HG03280 (cell line): ENCODE measurements at regions not wholly inside any gene's neighbourhood (a gene's known extent, or its start where the extent isn't known, plus 50 kb on each side); places are given as distances from the start of the nearest gene placed in this dataset.
"Not testable (repeated sequence)": the region's sequence is repeated elsewhere in the genome, so short reads cannot be mapped to it uniquely, and the experiment has no call there.

Source experiments
- ATAC-seq: cut with Tn5 transposase; IDR thresholded peaks from one replicate; pipeline ENCODE4 v1.9.1; 2021; ENCODE audit warnings: mild to moderate bottlenecking, moderate library complexity; ENCODE audit not compliant: unreplicated experiment

DNA sequence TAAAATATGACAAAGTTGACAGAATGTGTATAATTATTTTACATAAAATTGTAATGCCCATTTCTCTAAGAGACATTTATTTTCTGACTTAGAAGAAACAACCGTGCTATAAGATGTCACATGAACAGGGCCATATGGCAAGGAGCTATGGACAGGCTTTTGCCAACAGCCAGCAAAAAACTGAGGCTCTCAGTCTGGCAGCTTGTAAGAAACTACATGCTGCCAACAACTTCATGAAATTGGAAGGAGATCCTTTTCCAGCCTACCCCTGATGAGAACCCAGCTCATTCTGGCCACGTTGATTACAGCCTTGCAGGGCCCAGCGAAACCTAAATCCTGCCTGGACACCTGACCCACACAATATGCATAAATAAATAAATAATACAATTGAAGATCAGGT, 250.3 kb upstream of the ARSJ start:
- no peak for ATAC-seq

DNA sequence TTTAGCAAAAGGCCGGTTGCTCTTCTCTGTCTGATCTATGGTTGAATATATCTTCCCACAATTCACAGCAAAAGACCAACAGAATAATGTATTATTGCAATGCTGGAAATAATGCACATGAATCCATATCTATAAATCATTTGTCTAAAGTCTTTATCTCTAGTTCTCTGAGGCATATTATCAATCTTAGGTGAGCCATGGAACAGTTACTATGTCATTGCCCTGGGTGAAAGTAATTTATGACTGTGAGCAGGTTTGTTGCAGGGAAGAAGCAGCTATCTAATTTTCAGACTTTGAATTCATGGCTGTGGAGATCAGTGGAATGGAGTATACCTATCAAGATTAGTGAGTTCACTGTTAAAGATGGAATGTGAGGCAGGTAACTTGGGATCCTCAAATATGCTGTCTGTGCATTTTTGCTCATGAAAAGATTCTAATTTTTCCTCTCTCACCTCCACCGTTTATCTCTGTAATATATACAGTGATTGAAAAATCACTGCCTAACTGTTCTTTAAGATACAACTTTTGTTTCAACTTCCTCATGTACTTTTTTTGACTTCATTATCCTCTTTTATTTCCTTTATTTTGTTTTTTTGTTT, 256.8 kb upstream of the ARSJ start:
- ATAC-seq: no peak

DNA sequence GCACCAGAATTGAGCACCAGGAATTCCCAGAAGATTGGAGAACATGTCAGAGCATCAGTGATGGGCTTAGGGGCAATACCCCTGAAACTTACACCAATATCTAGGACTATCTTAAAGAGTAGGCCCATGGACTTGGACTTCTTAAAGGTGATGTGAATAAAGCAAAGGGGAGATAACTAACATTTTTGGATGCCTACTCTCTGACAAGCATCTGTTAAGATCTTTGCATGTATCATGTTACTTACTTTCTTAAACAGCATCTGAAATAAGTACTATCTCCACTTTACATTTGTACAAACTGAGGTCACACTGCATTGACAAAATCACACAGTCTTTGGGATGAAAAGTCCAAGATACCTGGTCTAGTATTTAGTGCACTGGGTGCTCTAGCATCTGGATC, 258.6 kb upstream of the ARSJ start:
- no peak for ATAC-seq

DNA sequence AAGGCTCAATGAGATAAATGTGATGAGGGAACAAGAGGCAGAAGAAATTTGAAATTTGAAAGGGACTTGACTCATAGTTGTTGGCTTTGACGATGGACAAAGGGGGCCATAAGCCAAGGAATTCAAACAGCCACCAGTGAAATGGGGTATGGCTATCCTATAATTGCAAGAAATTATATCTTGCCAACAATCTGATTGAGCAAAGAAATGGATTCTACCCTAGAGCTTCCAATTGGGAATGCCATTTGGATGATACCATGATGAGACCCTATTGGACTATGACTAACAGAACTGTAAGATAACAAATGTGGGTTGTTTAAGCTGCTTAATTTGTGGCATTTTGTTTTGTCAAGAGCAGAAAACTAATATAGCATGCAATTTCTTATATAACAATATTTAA, 270.1 kb upstream of the ARSJ start:
- no peak for ATAC-seq

DNA sequence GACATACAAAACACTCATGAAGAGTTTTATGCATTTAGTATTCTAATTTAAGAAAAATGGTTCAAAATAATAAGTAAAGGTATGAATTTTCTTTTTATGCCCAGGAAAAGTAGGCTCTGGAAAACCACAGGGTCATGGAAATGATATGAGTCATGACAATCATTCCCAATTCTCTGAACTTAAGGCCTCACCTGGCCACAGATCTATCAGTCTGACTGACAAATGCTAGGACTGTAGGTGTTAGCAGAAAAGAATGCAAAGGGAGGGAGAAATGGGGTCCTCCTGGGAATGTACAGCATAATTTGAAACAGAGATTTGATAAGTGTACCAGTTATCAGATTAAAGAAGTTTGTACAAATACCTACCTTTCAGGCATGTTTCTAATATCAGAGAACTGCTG, 270.5 kb upstream of the ARSJ start:
- no peak for ATAC-seq

DNA sequence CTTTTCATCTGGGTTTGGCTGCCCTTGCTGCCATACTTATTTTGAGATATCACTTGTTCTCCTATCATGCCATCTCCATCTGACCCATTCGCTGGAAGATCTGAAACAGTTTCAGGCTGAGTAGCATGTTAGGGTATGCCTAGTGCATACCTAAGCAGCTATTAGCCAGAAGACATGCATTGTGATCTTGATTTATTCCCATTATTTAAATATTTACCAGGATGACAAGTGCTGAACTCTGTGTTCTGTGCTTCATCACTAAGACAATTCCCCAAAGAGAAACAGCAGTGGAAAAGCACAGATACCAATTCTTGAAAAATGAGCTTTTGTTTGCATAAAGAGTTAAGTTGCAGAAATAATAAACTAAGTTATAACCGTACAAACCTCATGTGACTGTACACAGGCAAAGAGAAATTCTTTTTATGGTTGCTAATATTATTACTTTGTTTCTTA, 271.0 kb upstream of the ARSJ start:
- ATAC-seq: no peak

DNA sequence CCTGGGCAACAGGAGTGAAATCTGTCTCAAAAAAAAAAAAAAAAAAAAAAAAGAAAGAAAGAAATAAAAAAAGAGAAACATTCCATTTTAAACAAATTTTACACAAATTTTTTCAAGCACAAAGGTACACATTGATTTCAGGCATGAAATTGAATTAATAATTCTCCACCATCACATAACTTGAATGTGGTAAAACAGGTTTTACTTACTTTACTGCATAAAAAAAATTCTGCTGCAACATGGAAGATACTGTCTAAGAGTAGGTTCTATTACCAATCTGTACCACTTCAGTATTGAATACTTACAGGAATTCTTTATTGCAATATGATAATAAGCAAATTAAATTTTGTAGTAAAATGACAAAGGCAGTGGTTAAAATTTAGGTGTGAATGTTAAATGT, 271.6 kb upstream of the ARSJ start:
- no peak for ATAC-seq

DNA sequence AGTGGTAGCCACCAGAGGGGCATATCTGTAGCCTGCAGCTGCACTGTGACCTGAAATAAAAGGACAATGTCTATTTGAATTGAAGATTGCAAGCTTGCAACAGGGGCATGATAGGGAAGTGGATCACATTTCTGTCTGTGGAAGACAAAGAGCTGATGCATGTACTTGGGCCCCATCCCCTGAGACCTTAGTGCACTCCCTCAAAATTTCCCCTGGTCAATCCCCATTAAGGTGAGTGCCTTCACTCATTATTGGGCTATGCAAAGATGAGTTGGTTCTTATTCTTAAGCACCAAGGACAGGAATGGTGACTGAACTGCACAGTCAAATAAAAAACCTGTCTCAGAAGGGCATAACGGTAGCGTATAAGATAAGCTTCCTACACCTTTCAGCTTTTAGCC, 273.1 kb upstream of the ARSJ start:
- no peak for ATAC-seq

DNA sequence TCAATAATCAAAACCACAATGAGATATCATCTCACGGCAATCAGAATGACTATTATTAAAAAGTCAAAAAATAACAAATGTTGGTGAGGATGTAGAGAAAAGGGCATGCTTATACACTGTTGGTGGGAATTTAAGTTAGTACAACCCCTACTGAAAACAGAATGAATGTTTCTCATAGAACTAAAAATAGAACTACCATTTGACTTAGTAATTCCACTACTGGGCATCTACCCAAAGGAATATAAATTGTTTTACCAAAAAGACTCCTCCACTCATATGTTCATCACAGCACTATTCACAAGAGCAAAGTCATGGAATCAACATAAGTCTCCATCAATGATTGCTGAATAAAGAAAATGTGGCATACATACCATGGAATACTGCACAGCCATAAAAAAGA, 278.1 kb upstream of the ARSJ start:
- no peak for ATAC-seq

DNA sequence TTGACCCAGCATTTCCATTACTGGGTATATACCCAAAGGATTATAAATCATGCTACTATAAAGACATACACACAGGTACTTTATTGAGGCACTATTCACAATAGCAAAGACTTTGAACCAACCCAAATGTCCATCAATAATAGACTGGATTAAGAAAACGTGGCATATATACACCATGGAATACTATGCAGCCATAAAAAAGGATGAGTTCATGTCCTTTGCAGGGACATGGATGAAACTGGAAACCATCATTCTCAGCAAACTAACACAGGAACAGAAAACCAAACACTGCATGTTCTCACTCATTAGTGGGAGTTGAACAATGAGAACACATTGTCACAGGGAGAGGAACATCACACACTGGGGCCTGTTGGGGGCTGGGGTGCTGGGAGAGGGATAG, 283.0 kb upstream of the ARSJ start:
- ATAC-seq: not testable (repeated sequence)

DNA sequence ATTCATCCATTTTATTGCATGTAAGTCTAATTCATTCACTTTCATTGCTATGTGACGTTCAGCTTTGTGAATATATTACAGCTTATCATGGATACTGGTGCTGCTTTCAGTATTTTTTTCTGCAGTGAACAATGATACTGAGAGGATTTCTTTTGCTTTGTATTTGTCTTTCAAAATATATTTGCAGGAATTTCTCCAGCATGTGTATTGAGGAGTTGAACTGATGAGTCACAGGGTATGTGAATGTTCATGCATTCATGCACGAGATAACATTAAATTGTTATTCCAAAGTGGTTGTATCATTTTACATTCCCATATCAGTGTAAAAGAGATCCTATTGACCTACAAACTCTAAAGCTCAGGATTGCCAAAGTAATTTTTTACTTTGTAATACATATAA, 283.8 kb upstream of the ARSJ start:
- ATAC-seq: no peak

DNA sequence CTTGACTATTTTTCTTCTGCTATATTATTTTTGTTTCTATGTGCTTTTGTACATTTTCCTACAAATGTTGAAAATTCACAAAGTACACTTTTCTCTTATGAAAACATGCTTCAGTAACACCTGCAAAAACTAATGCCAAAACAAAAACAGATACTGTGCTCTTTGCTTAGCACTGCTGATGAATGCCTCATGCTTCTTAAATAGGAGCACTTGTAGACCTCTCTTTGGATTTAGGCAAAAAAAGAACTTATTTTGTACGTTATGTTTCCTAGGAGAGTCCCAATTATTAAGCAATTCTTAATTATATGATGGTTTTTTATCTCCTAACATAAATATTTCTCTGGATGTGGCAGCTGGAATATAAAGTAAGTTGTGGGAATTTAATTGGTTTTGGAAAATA, 285.0 kb upstream of the ARSJ start:
- ATAC-seq: no peak

DNA sequence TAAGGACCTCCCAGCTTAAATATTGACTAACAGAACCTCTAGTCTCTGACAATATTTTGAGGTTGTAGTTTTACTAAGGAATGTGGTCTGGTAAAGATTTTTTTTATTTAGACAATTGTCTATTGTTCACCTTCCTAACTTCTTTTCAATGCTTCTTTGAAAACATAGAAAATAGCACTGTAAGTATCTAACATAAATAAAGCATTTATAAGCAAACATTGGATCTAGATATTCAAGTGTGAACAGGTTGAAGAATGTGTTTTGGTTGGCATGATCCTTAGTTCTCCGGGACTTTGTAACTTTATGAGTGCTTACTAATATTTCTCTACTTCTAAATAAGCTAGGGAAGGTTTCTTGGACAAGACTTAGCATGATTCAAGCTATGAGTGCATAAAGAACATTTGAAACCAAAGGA, 285.4 kb upstream of the ARSJ start:
- no peak for ATAC-seq

DNA sequence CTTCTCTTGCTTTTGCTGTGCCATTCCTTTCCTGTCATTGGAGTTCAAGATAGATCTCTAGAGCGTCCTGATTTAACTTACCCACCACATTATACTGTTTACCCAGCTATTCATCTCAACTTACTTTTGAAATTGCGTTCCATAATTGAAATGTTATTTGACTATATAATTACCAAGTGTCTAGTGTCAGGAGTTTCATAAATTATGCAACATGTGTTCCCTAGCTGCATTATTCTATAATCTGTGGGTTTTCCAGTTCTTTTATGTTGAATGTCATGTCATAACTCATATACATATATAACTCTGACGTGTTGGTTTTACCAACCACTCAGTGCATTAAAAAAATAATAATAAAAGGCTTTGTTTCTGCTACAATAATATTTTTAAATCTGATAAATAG, 285.9 kb upstream of the ARSJ start:
- no peak for ATAC-seq

DNA sequence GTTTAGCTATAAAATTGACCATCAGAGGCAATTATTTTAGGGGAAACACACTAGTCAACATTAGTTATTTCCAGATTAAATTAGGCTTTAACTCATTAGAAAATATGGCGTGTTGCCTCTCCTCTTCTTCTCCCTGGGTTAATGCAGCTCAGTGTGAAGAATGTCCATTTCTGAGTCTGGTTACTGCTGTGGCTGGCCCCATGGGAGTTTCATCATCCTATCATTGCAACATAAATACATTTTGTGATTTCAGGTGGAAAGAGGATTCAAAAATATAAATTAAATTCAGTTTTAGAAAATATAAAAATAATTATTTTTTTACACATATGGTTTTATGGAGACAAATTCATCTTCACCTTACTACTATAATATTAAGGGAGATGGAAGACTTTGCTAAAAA, 288.5 kb upstream of the ARSJ start:
- ATAC-seq: no peak

DNA sequence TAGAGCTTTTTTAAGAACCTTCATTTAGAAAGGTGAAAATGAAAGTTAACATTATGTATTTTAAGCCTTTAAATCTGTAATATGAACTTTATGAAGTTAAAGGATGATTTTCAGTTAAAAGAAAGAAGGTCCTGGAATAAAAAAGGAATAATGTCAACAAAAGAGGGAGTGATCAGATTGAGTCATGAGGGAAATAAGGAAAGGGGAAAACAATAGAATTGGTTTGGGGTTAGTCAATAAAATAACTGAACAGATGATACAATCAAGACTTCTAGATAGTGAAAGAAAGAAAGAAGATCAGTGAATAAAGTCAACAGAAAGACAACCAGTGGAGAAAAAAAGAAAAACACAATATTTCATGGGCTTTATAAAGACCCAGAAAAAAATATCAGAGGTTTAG, 291.6 kb upstream of the ARSJ start:
- ATAC-seq: no peak

DNA sequence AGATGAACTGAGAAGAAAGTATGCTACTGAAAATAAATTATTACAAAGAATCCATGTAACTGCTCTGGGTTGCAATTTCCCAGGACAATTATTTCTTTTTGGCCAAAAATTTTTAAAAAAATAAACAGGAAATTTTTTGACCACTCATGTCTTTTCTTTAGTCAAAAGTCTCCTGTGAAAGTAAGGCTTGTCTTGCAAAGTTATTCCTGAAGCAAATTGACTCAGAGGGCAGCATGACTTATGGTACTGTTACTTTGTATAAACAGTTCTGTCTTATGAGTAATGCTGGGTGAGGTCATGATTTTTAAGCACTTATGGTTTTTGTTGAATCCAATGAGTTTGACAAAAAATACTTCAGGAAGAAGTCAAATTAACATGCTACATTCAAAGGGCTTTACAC, 292.8 kb upstream of the ARSJ start:
- ATAC-seq: no peak

DNA sequence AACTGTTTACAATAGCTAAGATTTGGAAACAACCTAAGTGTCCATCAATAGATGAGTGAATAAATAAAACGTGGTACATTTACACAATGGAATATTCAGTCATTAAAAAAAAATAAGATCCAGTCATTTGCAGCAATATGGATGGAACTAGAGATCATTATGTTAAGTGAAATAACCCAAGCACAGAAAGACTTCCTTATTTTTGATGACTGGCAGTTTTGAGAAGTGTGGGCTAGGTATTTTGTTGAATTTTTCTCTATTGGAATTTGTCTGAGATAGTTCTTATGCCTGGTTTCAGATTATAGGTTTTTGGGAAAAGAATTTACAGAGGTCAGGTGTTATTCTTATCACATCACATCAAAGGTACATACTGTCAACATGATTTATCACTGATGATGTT, 293.8 kb upstream of the ARSJ start:
- no peak for ATAC-seq

DNA sequence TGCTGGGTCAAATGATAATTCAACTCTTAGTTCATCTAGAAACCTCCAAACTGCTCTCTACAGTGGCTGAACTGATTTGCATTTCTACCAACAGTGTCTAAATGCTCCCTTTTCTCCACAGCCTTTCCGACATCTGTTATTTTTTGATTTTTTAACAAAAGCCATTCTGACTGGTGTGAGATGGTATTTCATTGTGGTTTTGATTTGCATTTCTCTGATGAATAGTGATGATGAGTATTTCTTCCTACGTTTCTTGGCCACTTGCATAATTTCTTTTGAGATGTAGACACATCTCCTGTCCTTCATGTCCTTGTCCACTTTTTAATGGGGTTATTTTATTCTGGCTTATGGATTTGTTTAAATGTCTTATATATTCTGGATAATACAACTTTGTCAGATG, 298.2 kb upstream of the ARSJ start:
- ATAC-seq: no peak

DNA sequence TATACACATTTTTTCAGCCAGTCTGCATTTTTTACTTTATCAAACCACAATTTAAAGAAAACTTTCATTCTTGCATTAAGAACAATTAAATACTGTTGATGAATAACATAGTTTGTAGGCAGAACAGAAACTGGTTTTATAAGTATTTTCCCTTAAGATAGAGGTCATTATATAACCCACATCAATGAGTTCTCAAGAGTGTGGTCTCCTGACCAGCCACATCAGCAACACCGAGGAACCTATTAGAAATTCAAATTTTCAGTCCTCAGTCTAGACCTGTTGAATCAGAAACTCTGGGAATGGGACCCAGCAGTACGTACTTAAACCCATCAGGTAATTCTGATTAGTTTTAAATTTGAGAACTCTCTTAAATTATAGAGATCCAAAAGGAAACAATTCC, 299.6 kb upstream of the ARSJ start:
- ATAC-seq: no peak

DNA sequence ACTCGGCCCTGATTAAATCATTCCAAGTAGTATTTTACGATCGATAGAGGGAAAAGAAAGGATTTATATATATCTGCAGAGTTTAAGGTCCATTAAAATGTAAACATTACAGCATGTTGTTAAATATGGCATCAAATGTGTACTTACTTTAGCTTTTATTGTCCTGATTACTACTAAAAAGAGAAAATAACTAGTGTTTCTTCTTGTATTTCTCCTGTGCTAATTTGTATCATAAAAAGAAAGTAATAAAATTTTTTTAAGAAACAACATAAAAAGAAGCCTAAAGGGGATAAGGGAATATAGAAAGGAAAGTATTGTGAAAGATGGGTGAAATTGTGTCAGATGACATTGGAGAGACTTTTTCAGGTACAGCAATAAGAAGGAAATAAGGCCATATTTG, 300.3 kb upstream of the ARSJ start:
- ATAC-seq: no peak

DNA sequence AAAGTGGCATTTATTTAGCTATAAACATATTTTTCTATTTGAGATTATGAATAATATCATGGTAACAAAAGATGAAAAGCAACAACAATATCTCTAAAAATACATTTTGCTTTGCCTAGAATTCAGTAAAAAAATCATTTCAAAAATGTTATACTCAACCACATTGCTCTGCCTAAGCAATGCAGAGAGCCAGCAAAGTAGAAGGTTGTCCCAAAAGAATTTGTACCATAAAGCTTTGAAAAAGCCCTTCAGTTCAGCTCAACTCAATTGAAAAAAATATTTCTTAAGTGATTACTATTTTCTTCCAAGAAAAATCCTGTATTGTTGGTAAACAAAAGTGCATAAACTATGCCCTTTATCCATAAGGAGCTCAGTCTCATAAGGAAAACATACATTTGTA, 301.2 kb upstream of the ARSJ start:
- ATAC-seq: no peak

DNA sequence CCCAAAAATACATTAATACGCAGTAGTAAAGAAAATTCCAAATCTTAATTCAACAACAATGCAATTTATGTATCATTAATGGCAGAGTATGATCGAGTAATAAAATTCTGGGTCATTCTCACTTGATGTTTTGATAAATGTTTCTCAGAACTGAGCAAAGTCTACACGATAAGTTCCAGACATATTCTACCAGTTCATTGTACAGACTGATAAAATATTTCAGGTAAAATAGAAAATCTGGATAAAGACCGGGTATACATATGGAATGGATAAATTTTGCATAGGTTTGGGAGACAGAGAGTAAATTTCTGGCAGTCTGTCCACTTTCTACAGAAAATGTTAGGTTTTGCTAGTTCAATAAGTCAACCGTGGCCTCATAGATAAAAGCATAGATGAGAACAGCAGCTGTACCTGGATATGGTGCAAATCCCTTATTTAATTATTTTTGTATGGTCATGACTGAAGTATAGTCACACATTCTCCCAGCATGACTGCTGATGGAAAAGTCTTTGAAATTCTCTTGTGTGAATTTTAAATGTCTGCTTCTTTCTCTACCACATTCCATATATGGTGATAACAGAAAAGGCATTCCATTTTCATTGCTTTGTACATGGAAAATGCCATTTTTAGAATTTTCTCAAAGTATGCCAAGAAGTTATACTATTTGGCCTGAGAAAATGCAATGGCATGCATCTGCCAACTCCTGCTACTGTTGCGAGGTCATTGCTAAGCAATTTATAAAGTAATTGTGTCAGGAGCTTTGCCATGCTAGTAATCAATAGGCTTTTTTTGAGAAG, 301.9 kb upstream of the ARSJ start:
- no peak for ATAC-seq
